Ovary (tissue), 7 donors: ENCODE measurements at regions not wholly inside any gene's neighbourhood (a gene's known extent, or its start where the extent isn't known, plus 50 kb on each side); places are given as distances from the start of the nearest gene placed in this dataset.

ENCODE experiments used
- DNase-seq, 5 donors: peaks; one replicate each; pipeline ENCODE4 v3.0.0-alpha.2; 2019 to 2020
- H3K27ac ChIP-seq, 2 donors: fragments of 200-600 bp; one replicate each; pipeline versions ENCODE4 v1.5.1 to v1.8.0; 2019 to 2022
- H3K27me3 ChIP-seq: fragments of 200-600 bp; one replicate; pipeline ENCODE4 v1.8.0; 2022
- H3K36me3 ChIP-seq: fragments of 200-600 bp; sonication (generic); one replicate; pipeline ENCODE4 v1.5.1; 2019
- H3K4me1 ChIP-seq: one replicate; pipeline ENCODE4 v1.8.1; 2013; ENCODE audit warnings: mild to moderate bottlenecking, moderate library complexity; ENCODE audit not compliant: insufficient read depth
- H3K4me3 ChIP-seq: fragments of 200-600 bp; sonication (generic); one replicate; pipeline ENCODE4 v1.5.1; 2017
- H3K9me3 ChIP-seq, 2 donors: fragments of 200-600 bp in 1 of 2; sonication (generic) in 1 of 2; one replicate each; pipeline versions ENCODE4 v1.5.1 to v1.8.1; 2013 to 2019; ENCODE audit warnings: mild to moderate bottlenecking in 1 of 2, moderate library complexity in 1 of 2
- CTCF ChIP-seq, 3 donors: fragments of 450-650 bp in 2 of 3; fragments of 200-600 bp in 1 of 3; IDR thresholded peaks; one replicate each; pipeline versions ENCODE4 v1.5.1 to v1.8.0; 2016 to 2022; ENCODE audit warnings: antibody characterized with exemption in 3 of 3, mild to moderate bottlenecking in 1 of 3
- EP300 ChIP-seq: sonication (generic); formaldehyde crosslinking; IDR thresholded peaks from one replicate; pipeline ENCODE4 v1.6.1; 2017; ENCODE audit warnings: antibody characterized with exemption
- POLR2A ChIP-seq: fragments of 450-650 bp; IDR thresholded peaks from one replicate; pipeline ENCODE4 v1.6.1; 2017; ENCODE audit warnings: antibody characterized with exemption, mild to moderate bottlenecking, moderate library complexity
- WGBS, 3 donors: extraction: QIAGEN DNeasy Blood & Tissue Kit in 1 of 3; methylation state at CpG; one replicate each; pipeline versions ENCODE4 v1.1.5 to v1.1.7; 2013 to 2017; 5-methylcytosine and 5-hydroxymethylcytosine counted together
- intact Hi-C, 4 donors: fragments of 100-400 bp; cut with DNase I; formaldehyde crosslinking; loops; one replicate each; pipeline versions ENCODE4 v1.11.0 to v1.15.1; 2022 to 2023
- donor health status: DM: no; HTN: no; CAD: no; lungs with moderate emphysema.
- donor health status: DM: no; HTN: no; CAD: no.
- donor health status: Bipolar disorder and iron deficiency.
- donor health status: DM: no; HTN: no; CAD: no.
- donor health status: DM: yes; HTN: yes; CAD: no.

- Histone ChIP-seq H3K27me3 (no peaks in the 10 kb centered on the region), H3K9me3 (no peaks in the 10 kb centered on the region), H3K36me3 (no peaks in the 10 kb centered on the region), H3K4me3 (no peak overlapping the region), H3K27ac (no peak overlapping the region), H3K4me1 (peaks cover 5% of the 10 kb centered on the region)
- WGBS, 3 donors: 94 to 100% (median 94%) methylated on average over 1 of the region's 1 CpG
- no peak for DNase-seq
- intact Hi-C loops: no loop called here
- TF ChIP-seq CTCF (IDR thresholded peaks at IDR 0.05): no peak
Measured at GRCh38 chr9:86500031-86500430, 145.8 kb upstream of the TUT7 start.

- intact Hi-C loops: loop anchor here in 1 of 4 donors (5.0 kb wide), 1 partner anchor 828 kb away; no protein-coding TSS in a partner anchor
- 50 to 59% (median 53%) methylated on average over 5 of the region's 5 CpGs for WGBS, 3 donors
- no peak for DNase-seq
- TF ChIP-seq EP300: no peak
- no peak for TF ChIP-seq CTCF (IDR thresholded peaks at IDR 0.05)
- TF ChIP-seq POLR2A: no peak
- H3K27ac ChIP-seq: no peak overlapping the region
- no peaks in the 10 kb centered on the region for H3K9me3 ChIP-seq
- H3K4me1 ChIP-seq: no peaks in the 10 kb centered on the region
- H3K27me3 ChIP-seq: no peaks in the 10 kb centered on the region
- no peak overlapping the region for H3K4me3 ChIP-seq
- no peaks in the 10 kb centered on the region for H3K36me3 ChIP-seq
Measured at GRCh38 chr9:86494644-86495111, 140.5 kb upstream of the TUT7 start.

DNA sequence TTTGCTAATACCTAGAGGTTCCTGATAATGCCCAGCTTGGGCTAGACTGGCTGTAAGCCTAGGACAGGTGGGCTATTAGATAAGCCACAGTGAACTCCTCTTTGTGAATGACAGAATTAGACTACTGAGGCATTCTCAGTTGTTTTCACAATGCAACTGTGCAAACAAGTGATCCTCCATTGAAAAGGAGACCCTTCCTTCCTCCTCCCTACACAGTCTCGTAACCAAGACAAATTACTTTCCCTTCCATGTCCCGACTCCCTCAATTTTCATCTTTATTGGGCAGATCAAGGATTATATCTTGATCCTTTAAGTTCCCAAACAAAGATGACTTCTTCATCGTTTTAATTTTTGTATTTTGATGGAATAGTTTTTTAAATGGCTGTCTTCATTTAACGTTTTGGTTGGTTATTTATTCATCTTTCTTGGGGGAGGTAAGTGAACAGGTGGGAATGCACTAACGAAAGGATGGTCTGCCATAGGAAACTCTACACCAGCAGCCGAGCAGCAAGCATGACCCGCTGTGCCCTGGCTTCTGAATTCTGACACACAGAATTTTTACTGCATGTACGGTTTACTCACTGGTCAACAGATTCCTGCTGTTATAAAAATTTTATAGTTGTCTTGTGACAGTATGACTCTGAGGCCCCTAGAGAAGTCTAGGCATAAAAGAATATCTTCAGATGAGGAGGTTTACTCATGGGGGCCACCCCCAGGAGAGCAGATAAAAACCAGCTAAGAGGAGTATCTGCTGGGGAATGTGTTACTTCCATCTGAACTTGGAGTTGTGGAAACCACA is 137.5 kb upstream of the TUT7 start:
- no peak overlapping the region for H3K27ac ChIP-seq
- no peaks in the 10 kb centered on the region for H3K4me1 ChIP-seq
- intact Hi-C loops: loop anchor here in 1 of 4 donors (5.0 kb wide), 1 partner anchor 831 kb away; no protein-coding TSS in a partner anchor
- no peak for TF ChIP-seq CTCF (IDR thresholded peaks at IDR 0.05)
- TF ChIP-seq EP300: no peak
- no peak for TF ChIP-seq POLR2A
- H3K9me3 ChIP-seq: no peaks in the 10 kb centered on the region
- H3K4me3 ChIP-seq: no peak overlapping the region
- DNase-seq: no peak
- 73 to 87% (median 76%) methylated on average over 8 of the region's 8 CpGs for WGBS, 3 donors
- H3K27me3 ChIP-seq: no peaks in the 10 kb centered on the region
- no peaks in the 10 kb centered on the region for H3K36me3 ChIP-seq

DNA sequence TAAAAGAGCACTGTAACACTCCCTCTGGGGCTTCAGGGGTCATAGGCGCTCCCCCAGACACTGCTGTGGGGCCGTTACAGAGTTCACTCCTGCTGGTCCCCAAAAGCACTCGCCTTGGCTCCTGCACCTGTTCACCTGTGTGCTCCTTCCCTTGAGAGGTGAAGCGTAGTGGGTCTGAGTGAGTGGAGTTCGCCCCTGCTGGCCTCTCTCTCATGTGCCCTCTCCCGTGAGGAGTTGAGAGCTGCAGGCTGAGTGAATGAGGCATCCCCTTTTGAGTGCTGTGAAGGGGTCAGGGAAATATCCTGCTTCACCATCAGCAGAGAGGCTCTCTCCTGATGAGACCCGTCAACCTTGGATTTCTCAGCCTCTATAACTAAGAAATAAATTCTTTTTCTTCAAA is 134.6 kb upstream of the TUT7 start:
- DNase-seq: no peak
- WGBS, 3 donors: 92 to 96% (median 95%) methylated on average over 7 of the region's 7 CpGs
- Histone ChIP-seq H3K4me1 (no peaks in the 10 kb centered on the region), H3K27ac (no peak overlapping the region), H3K27me3 (no peaks in the 10 kb centered on the region), H3K36me3 (no peaks in the 10 kb centered on the region), H3K9me3 (no peaks in the 10 kb centered on the region), H3K4me3 (no peak overlapping the region)
- intact Hi-C loops: loop anchor here (5.0 to 10.0 kb wide), 3 partner anchors 459 to 834 kb away; partner anchors contain the start of gene GAS1 (in 1 of the 4)
- TF ChIP-seq CTCF (IDR thresholded peaks at IDR 0.05) (no peak), EP300 (no peak), POLR2A (no peak)
